ENCODE measurements at regions not wholly inside any gene's neighbourhood (a gene's known extent, or its start where the extent isn't known, plus 50 kb on each side); places are given as distances from the start of the nearest gene placed in this dataset.

DNA sequence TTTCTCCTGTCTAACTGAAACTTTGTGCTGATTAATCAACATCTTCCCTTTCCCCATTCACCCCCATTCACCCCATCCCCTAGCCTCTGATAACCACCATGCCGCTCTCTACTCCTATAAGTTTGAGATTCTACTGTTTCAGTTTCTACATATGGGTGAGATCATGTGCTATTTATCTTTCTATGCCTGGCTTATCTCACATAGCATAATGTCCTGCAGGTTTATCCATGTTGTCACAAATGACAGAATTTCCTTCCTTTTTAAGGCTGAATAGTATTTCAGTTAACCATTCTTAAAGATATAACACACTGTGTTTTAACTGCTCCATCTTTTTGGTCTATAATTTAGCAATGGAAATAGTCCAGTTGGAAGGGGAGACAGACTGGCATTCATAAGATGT is 205.1 kb downstream of the SNCAIP start:
- TF ChIP-seq, protein P1, sequence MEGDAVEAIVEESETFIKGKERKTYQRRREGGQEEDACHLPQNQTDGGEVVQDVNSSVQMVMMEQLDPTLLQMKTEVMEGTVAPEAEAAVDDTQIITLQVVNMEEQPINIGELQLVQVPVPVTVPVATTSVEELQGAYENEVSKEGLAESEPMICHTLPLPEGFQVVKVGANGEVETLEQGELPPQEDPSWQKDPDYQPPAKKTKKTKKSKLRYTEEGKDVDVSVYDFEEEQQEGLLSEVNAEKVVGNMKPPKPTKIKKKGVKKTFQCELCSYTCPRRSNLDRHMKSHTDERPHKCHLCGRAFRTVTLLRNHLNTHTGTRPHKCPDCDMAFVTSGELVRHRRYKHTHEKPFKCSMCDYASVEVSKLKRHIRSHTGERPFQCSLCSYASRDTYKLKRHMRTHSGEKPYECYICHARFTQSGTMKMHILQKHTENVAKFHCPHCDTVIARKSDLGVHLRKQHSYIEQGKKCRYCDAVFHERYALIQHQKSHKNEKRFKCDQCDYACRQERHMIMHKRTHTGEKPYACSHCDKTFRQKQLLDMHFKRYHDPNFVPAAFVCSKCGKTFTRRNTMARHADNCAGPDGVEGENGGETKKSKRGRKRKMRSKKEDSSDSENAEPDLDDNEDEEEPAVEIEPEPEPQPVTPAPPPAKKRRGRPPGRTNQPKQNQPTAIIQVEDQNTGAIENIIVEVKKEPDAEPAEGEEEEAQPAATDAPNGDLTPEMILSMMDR (IDR thresholded peaks at IDR 0.05; ENCODE audit: poor library complexity, severe bottlenecking) = no peak
- TF ChIP-seq EZH2 (IDR thresholded peaks at IDR 0.05; ENCODE audit: borderline replicate concordance, insufficient read depth, low read length, poor library complexity, severe bottlenecking) = no peak

Data from neural cell (in vitro differentiated cells).